Endothelial cell of umbilical vein (primary cell): ENCODE measurements at regions not wholly inside any gene's neighbourhood (a gene's known extent, or its start where the extent isn't known, plus 50 kb on each side); places are given as distances from the start of the nearest gene placed in this dataset.

Source experiments
- BruUV-seq: library from RNA; stranded (reverse); fragments of 400-500 nt; replicated peaks from 2 replicates; lab custom pipeline; 2021; lab: Mats Ljungman, UMichigan
- CTCF ChIA-PET: fragments of 300-600, 350-600 bp; sonication (Branson Sonifier 250); formaldehyde crosslinking; loops from one replicate; lab custom pipeline; 2021; ENCODE audit warnings: antibody characterized with exemption, inconsistent platforms; lab: Charles Lee
- POLR2A ChIA-PET: fragments of 300-600, 350-600 bp; sonication (Branson Sonifier 250); formaldehyde crosslinking; loops from one replicate; lab custom pipeline; 2021; ENCODE audit warnings: antibody characterized with exemption, inconsistent platforms; lab: Charles Lee
- DNase-seq: peaks from one replicate; pipeline ENCODE4 v3.0.0-alpha.2; 2011; ENCODE audit warnings: low read depth, low spot score
- FAIRE-seq: peaks from 2 replicates; lab custom pipeline; 2011; peaks lifted over from hg19 to GRCh38; lab: Jason Lieb, UNC
- H2AFZ ChIP-seq: 2 replicates; pipeline ENCODE4 v1.6.0; 2012; ENCODE audit warnings: low read depth, low read length, control low read depth, inconsistent platforms
- H3K27ac ChIP-seq: 2 replicates; pipeline ENCODE4 v1.5.1; 2011; ENCODE audit warnings: low read depth, mild to moderate bottlenecking, control low read depth, low read length, moderate library complexity; ENCODE audit not compliant: insufficient read depth
- H3K27me3 ChIP-seq, 2 experiments: 2 replicates each; pipeline versions ENCODE4 v1.6.0 to v1.6.1; 2011; ENCODE audit warnings: low read length in 2 of 2, mixed read lengths in 1 of 2; ENCODE audit not compliant: control insufficient read depth in 2 of 2, insufficient read depth in 2 of 2
- H3K36me3 ChIP-seq, 2 experiments: 2 replicates in 1 of 2; 3 replicates in 1 of 2; pipeline ENCODE4 v1.5.1; 2011; ENCODE audit warnings: low read length in 2 of 2, mild to moderate bottlenecking in 1 of 2, moderate library complexity in 1 of 2; ENCODE audit not compliant: control insufficient read depth in 2 of 2, insufficient read depth in 2 of 2; ENCODE audit errors: extremely low read depth in 1 of 2
- H3K4me1 ChIP-seq: 3 replicates; pipeline ENCODE4 v1.5.1; 2011; ENCODE audit warnings: mild to moderate bottlenecking, low read length; ENCODE audit not compliant: control insufficient read depth, insufficient read depth; ENCODE audit errors: extremely low read depth
- H3K4me2 ChIP-seq: 2 replicates; pipeline ENCODE4 v1.6.1; 2011; ENCODE audit warnings: low read length, control low read depth, mixed read lengths; ENCODE audit not compliant: insufficient read depth
- H3K4me3 ChIP-seq, 3 experiments: fragments of 200-600 bp in 1 of 3; sonication (generic), shearing (Covaris generic) in 1 of 3; replicated peaks in 1 of 3; 2 replicates each; pipeline ENCODE4 v1.5.1; 2011 to 2016; ENCODE audit warnings: control low read depth in 3 of 3, low read length in 3 of 3, mild to moderate bottlenecking in 2 of 3, inconsistent platforms in 1 of 3, low read depth in 1 of 3, moderate library complexity in 1 of 3; ENCODE audit not compliant: insufficient read depth in 1 of 3
- H3K79me2 ChIP-seq: 2 replicates; pipeline ENCODE4 v1.6.0; 2012; ENCODE audit warnings: low read length, inconsistent platforms; ENCODE audit not compliant: control insufficient read depth, insufficient read depth
- H3K9ac ChIP-seq: replicated peaks from 2 replicates; pipeline ENCODE3; 2011; ENCODE audit warnings: low read length, control low read depth; ENCODE audit not compliant: insufficient read depth; ENCODE audit errors: extremely low read depth
- H3K9me1 ChIP-seq: replicated peaks from 3 replicates; pipeline ENCODE4 v1.6.0; 2011; ENCODE audit warnings: mild to moderate bottlenecking, low read length; ENCODE audit not compliant: control insufficient read depth, insufficient read depth; ENCODE audit errors: extremely low read depth
- H3K9me3 ChIP-seq: replicated peaks from 2 replicates; pipeline ENCODE4 v1.5.1; 2012; ENCODE audit warnings: low read length, inconsistent platforms; ENCODE audit not compliant: control insufficient read depth, insufficient read depth
- H4K20me1 ChIP-seq: replicated peaks from 2 replicates; pipeline ENCODE3; 2011; ENCODE audit warnings: mild to moderate bottlenecking, low read length; ENCODE audit not compliant: control insufficient read depth, insufficient read depth; ENCODE audit errors: extremely low read depth
- CTCF ChIP-seq, 2 donors: IDR thresholded peaks; 1 replicate in 1 of 2; 2 replicates in 1 of 2; pipeline ENCODE4 v1.5.1; 2011; ENCODE audit warnings: low read length in 2 of 2, mild to moderate bottlenecking in 2 of 2, moderate library complexity in 2 of 2, control low read depth in 1 of 2, inconsistent platforms in 1 of 2, low read depth in 1 of 2; ENCODE audit not compliant: insufficient read depth in 1 of 2; ENCODE audit errors: extremely low read depth in 1 of 2
- EZH2 ChIP-seq: IDR thresholded peaks from 2 replicates; pipeline ENCODE4 v1.6.1; 2012; ENCODE audit warnings: borderline replicate concordance, low read depth, mild to moderate bottlenecking, moderate library complexity, low read length, inconsistent platforms; ENCODE audit not compliant: severe bottlenecking
- FOS ChIP-seq: IDR thresholded peaks from 2 replicates; pipeline ENCODE4 v1.6.1; 2011; ENCODE audit warnings: mild to moderate bottlenecking, low read length, moderate library complexity, borderline replicate concordance; ENCODE audit not compliant: insufficient read depth
- GATA2 ChIP-seq: IDR thresholded peaks from 2 replicates; pipeline ENCODE4 v1.7.0; 2011; ENCODE audit warnings: low read depth, mild to moderate bottlenecking, moderate library complexity, mixed read lengths, low read length; ENCODE audit not compliant: insufficient read length, insufficient read depth
- JUN ChIP-seq: IDR thresholded peaks from 2 replicates; pipeline ENCODE4 v1.6.1; 2011; ENCODE audit warnings: borderline replicate concordance, low read depth; ENCODE audit not compliant: insufficient read length, insufficient read depth
- MYC ChIP-seq: IDR thresholded peaks from one replicate; pipeline ENCODE4 v1.6.1; 2011; ENCODE audit warnings: mild to moderate bottlenecking, low read depth, low read length
- POLR2A ChIP-seq: IDR thresholded peaks from 2 replicates; pipeline ENCODE4 v1.6.1; 2012; ENCODE audit warnings: low read depth, mild to moderate bottlenecking, control low read depth, low read length
- POLR2AphosphoS5 ChIP-seq: IDR thresholded peaks from 2 replicates; pipeline ENCODE4 v1.6.1; 2012; ENCODE audit warnings: low read depth, mild to moderate bottlenecking, control low read depth, low read length, moderate library complexity; ENCODE audit not compliant: insufficient read depth
- dilution Hi-C: fragments of 300-500 bp; cut with MboI; formaldehyde crosslinking; loops from one replicate; pipeline ENCODE4 v1.15.0; 2019; ENCODE audit warnings: low sequenced_read_pairs; ENCODE audit not compliant: extremely low pct_ligation_motif_present
- intact Hi-C: fragments of 100-400 bp; cut with micrococcal nuclease; formaldehyde crosslinking; loops from one replicate; pipeline ENCODE4 v1.10.0; 2022
- TF ChIP-seq, protein P1 (sequence below): IDR thresholded peaks from 2 replicates; pipeline ENCODE4 v1.6.1; 2011; ENCODE audit not compliant: insufficient read depth, insufficient read length

- BruUV-seq: no TSS peak
- Histone ChIP-seq H3K4me3 (no peak overlapping the region), H3K9ac (no peak overlapping the region), H3K4me1 (no peaks in the 10 kb centered on the region), H3K79me2 (no peaks in the 10 kb centered on the region), H2AFZ (no peak overlapping the region), H3K9me3 (no peaks in the 10 kb centered on the region), H4K20me1 (no peaks in the 10 kb centered on the region), H3K4me2 (no peak overlapping the region), H3K27ac (no peak overlapping the region), H3K9me1 (no peaks in the 10 kb centered on the region), H3K27me3 (peaks cover 0 to 11% of the 10 kb centered on the region in 2 experiments), H3K36me3 (no peaks in the 10 kb centered on the region)
- POLR2A ChIA-PET: no interaction called here
- intact Hi-C loops: no loop called here
- CTCF ChIA-PET: no interaction called here
- dilution Hi-C loops: no loop called here
- TF ChIP-seq MYC (no peak), POLR2AphosphoS5 (no peak), POLR2A (no peak), EZH2 (no peak), CTCF (IDR thresholded peaks at IDR 0.05; ENCODE audit: extremely low read depth in 1 of 2, insufficient read depth in 1 of 2, low read depth in 1 of 2, low read length in 2 of 2) (no peak), FOS (no peak), JUN (no peak), GATA2 (no peak)
- TF ChIP-seq, protein P1, sequence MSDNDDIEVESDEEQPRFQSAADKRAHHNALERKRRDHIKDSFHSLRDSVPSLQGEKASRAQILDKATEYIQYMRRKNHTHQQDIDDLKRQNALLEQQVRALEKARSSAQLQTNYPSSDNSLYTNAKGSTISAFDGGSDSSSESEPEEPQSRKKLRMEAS: no peak
- FAIRE-seq (no peak), DNase-seq (no peak)
These were observed 121.2 kb downstream of the ZNF664 start for GRCh38 chr12:124094188-124094587.
